ENCODE measurements at regions not wholly inside any gene's neighbourhood (a gene's known extent, or its start where the extent isn't known, plus 50 kb on each side); places are given as distances from the start of the nearest gene placed in this dataset.
"Not testable (repeated sequence)": the region's sequence is repeated elsewhere in the genome, so short reads cannot be mapped to it uniquely, and the experiment has no call there.

- not testable (repeated sequence) for TF ChIP-seq CTCF, MAX, MYC (IDR thresholded peaks at IDR 0.05; ENCODE audit: low read depth, low read length)
Measured at GRCh38 chr1:121009216-121010057, 119.9 kb downstream of the PPIAL4A start.
